GM12891 (cell line): ENCODE measurements at regions not wholly inside any gene's neighbourhood (a gene's known extent, or its start where the extent isn't known, plus 50 kb on each side); places are given as distances from the start of the nearest gene placed in this dataset.

Experiments
- PAX5 ChIP-seq: IDR thresholded peaks from 2 replicates; pipeline ENCODE4 v1.6.1; 2011; ENCODE audit warnings: low read length, moderate library complexity, mild to moderate bottlenecking; ENCODE audit not compliant: insufficient read depth, severe bottlenecking
- POLR2A ChIP-seq: IDR thresholded peaks from 2 replicates; pipeline ENCODE4 v1.6.1; 2011; ENCODE audit warnings: low read depth, low read length, control low read depth
- POLR2AphosphoS5 ChIP-seq: IDR thresholded peaks from 2 replicates; pipeline ENCODE4 v1.6.1; 2011; ENCODE audit warnings: low read depth, low read length, control low read depth
- POU2F2 ChIP-seq: IDR thresholded peaks from 2 replicates; pipeline ENCODE4 v1.6.1; 2011; ENCODE audit warnings: low read depth, mild to moderate bottlenecking, control low read depth, low read length, moderate library complexity
- SPI1 ChIP-seq: IDR thresholded peaks from 2 replicates; pipeline ENCODE4 v1.6.1; 2011; ENCODE audit warnings: low read depth, low read length, control low read depth
- TAF1 ChIP-seq: IDR thresholded peaks from 2 replicates; pipeline ENCODE4 v1.6.1; 2011; ENCODE audit warnings: low read depth, low read length, control low read depth

DNA sequence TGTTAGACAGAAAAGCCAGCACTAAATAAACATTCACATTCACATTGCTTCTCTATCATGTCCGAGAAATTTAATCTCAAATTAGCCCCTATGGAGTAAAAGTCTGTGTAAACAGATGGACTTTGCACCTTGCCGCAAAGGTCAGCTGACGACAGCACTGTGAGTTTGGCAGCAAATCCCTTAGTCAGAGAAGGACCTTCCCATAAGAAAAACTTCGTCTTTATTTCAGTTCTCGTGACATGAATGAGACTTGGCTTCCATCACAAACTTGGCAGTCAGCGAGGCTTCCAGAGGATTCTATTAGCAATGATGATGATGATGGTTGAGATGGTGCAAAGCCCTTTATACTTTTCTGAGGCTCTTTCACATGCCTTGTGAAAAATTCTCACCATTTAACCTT lies 133.7 kb upstream of the IFNGR1 start:
- TF ChIP-seq POLR2AphosphoS5 (no peak), POLR2A (no peak), SPI1 (no peak), POU2F2 (no peak), TAF1 (no peak), PAX5 (no peak)
